Caki2 (cell line): ENCODE measurements at regions not wholly inside any gene's neighbourhood (a gene's known extent, or its start where the extent isn't known, plus 50 kb on each side); places are given as distances from the start of the nearest gene placed in this dataset.
"Not testable (repeated sequence)": the region's sequence is repeated elsewhere in the genome, so short reads cannot be mapped to it uniquely, and the experiment has no call there.

ENCODE experiments used
- DNase-seq: peaks from one replicate; pipeline ENCODE4 v3.0.0-alpha.2; 2015; ENCODE audit warnings: low read depth
- in situ Hi-C: cut with HindIII; loops from 2 replicates; pipeline ENCODE4 v1.10.0; 2016; ENCODE audit warnings: low sequenced_read_pairs, low pct_unique_long_range_greater_than_20kb, mixed read lengths

DNA sequence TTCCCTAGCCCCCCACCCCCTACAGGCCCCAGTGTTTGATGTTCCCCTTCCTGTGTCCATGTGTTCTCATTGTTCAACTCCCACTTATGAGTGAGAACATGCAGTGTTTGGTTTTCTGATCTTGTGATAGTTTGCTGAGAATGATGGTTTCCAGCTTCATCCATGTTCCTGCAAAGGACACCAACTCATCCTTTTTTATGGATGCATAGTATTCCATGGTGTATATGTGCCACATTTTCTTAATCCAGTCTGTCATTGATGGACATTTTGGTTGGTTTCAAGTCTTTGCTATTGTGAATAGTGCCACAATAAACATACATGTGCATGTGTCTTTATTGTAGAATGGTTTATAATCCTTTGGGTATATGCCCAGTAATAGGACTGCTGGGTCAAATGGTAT is 171.7 kb upstream of the TAB2 start:
- in situ Hi-C loops, DNase-seq: not testable (repeated sequence)

DNA sequence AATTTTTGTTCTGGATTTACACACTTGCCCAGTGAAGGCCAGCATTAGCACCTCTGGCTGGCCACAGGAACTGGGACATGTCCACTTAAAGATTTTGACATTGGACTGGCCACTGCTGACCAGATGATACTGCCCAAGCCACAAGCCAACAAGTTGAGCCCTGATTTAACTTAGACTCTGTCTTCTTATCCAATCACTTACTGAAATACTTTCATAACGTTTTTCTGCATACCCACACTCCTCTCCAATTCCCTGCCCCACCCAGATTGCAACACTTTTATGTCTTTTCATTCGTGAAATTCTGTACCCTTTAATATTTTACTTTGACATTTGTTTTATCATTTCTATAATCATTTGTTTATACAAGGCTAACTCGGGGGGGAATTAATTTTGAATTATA is 170.3 kb upstream of the TAB2 start:
- in situ Hi-C loops, result no loop called here
- no peak for DNase-seq

DNA sequence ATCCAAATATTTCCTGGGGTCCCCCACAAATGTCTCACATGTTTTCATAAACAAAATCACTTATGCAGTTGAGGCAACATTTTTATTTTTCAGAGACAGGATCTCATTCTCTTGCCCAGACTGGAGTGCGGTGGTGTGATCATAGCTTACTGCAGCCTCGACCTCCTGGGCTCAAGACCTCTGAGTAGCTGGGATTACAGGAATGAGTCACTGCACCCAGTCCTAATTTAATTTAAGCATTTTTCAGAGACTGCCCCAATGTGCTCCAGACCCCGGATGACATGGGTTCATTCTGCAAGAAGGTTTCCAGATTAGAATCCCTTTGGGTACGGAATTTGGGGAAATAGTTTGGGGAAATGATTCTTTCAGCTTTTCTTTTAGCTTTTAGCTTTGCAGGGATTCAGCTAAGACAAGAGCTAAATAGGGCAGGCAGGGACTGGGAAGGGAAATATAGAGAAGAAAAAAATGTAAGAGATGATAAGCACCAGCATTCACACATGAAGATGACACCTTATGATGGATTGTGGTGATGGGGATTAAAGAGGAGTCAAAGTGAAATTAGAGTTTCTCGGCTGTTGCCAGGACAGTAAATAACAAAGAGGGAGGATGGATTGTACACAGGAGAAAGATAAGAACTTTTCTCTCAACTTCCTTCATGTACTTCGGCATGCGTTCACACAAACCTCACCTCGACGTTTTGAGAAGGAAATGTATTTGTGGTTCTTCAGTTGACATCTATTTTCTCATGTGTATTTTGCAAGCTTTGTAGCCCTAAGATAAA is 169.4 kb upstream of the TAB2 start:
- in situ Hi-C loops, result no loop called here

DNA sequence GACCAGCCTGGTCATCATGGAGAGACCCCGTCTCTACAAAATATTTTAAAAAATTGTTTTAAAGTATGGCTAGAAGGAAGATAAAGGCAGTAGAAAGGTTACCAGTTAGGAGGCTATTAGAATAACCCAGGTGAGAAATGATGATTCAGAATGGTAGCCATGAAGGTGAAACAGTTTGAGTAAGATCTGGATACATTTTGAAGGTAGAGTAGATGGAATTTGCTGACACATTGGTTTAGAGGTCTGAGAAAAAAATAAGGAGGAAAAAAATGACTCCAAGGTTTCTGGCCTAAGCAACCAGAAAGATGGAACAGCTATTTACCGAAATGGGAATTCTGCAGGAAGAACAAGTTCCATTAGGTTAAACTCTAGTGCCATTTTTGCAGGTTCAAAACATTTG is 167.9 kb upstream of the TAB2 start:
- in situ Hi-C loops, result no loop called here
- DNase-seq, result no peak

More for the DNA sequence above, 169.4 kb upstream of the TAB2 start:
- DNase-seq, result no peak

DNA sequence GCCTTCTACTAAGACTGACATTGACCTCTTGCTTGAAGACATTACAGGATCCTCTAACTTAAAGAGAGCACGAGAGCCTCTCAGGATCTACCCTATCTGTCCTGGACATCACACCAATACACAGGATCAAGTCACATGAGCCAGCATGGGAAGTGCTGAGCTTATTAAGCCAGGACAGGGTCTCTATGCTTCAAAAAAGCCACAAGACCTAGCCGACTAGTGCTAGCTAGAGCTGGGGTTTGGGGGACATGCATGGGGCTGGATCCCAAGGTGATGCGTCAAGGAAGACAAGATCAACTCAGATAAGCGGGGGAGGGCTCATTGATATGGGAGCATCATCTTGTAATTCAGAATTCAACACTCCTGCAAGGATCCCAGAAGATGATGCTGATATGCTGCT is 167.2 kb upstream of the TAB2 start:
- in situ Hi-C loops, result no loop called here
- DNase-seq, result no peak

DNA sequence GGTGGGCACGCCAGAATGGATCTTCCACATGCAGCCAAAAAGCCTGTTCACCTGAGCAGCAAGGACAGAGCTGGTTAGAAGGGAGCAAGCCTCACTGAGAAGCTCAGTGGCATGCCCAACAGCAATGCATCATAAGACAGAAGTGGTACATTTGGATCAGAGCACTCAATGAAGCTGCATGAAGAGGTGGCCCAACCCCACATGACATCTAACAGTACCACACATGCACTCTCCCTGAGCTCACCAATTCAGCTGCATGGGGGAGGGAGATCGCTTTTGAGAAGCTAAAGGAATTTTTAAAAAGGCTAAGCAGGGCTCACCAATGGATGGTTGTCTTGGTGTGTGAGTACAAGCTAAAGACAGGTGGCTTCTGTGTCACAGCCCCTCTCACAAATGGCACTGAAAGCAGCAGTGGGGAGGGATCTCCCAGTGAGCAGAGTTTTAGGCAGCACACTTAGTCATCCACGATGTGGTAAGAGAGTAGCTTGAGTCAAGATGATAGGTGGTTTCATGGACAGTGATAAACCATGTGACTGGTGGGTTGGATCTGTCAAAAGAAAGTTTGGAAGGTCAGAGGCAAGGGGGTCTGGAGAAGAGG is 166.6 kb upstream of the TAB2 start:
- no peak for DNase-seq
- in situ Hi-C loops, result no loop called here

DNA sequence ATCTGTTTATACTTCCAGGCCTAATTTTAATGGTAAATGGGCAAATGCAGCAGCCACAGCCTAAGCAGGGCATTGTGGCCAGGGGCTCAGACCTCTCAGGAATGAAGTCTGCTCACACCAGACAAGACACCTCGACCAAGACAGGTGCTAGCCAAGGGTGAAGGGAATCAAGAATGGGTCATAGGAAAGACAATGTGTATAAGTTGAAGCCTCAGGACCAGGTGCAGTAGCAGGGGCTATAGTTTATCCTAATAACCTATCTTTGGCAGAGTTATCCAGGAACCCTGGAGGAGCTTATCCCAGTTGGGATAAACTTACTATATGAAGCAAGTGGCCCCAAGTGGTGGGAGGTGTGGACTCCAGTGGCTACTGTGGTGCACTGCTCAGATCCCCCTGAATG is 165.0 kb upstream of the TAB2 start:
- DNase-seq, result no peak
- in situ Hi-C loops, result no loop called here

DNA sequence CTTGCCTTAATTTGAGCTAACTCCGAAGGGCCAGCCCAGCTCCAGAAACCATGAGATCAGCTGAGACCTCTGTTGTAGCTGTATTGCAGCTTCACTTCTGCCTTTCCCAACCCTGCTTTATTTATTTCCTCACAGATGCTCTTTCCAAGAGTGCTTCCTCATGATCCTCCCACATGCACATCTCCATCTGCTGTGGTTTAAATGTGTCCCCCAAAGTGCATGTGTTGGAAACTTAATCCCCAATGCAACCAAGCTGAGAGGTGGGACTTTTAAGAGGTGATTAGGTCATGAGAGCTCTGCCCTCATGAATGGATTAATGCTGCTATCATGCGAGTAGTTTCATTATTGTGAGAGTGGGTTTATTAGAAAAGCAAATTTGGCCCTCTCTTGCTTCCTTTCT is 164.4 kb upstream of the TAB2 start:
- in situ Hi-C loops, result no loop called here
- DNase-seq, result no peak

DNA sequence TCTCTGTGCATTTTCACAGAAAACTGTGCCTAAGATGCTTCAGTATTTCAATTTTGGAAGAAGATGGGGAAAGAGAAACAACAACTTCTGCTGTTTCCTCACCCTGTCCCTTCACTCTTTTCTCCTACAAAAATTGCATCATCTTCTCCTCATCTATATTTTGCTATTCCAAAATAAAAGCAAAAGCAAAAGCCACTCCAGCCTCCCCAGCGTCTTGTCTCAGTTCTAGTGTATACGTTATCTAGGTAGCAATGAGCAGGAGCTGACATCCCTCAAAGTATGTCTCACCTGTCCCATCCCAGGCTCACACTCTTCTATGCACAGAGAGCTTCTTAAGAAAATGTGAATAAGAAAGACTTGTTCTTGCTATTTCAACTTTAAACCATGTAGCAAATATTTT is 163.8 kb upstream of the TAB2 start:
- in situ Hi-C loops, result no loop called here
- DNase-seq, result no peak

DNA sequence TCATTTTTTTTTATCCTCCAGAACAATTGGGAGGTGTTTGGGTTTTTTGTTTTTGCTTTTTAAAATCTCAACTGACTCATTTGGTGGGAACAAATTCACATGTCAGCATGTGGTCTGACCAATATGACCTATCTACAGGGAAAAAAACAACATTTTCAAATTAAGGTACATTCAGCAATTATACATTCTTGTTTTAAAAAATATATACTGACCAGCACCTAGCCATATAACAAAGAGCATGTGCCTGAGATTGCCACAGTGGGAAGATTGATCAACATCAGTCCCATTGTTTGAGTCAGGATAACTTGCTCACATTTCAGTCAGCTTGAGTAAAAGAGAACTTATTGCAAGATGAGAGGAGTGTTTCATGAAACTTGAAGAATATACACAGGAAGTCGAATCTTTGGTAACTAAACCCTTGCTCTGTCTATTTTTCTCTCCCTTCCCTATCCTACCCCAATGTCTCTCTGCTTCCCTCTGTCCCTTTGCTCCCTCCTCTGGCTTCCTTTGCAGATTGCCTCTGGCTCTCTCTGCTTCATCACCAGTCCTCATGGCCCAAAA is 163.2 kb upstream of the TAB2 start:
- no peak for DNase-seq
- in situ Hi-C loops, result no loop called here

DNA sequence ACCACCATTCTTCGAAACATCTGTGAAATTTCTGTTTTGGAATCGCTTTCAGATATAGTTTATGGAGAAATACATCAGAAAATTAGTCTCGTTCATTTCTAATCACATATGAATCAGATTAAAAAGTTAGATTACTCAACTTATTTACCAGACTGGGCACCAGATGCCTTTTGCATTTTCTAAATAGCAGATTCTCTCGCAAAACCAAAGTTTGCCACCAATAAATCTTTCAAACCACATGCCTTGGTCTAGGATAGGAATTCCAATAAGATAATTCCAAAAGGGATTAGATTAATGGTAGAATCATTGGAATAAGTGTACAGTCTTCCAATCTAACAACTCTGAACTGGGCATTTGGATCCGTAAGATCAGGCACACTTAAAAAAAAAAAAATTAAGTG is 160.4 kb upstream of the TAB2 start:
- in situ Hi-C loops, result no loop called here
- DNase-seq, result no peak

DNA sequence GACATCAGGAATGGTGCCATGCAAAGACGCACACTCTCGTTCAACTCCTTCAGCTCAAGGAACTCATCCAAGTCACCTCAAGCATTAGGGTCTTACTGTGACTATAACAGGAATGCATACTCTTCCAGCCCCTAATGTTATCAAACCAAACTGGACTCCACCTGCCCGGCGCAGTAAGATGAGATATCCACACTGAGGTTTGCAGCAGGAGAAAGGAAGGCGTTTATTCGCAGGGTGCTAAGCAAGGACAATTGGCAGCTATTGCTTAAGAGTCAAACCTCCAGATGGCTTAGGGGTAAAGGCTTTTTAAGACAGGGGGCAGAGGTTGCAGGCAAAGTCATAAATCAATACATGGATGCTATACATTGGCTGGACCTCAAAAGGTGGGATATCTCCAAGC is 159.4 kb upstream of the TAB2 start:
- in situ Hi-C loops, result no loop called here
- no peak for DNase-seq

DNA sequence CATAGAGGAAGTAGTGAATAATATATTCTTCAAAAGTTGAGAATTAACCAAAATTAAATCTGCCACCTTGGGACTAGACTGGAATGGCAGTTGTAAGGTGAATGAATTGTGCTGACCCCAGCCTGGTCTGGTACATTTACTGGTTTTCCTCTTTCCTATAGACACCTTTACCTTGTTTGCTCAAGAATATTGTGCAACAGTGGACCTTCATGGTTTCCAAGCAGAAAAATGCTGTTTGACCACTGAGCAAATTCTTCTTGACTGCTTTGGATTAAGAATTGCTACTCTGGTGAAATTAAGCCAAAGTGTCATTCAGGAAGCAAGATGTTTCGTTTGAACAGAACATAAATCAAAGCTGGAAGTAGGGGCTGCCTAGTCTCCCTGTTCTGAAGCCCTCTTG is 156.6 kb upstream of the TAB2 start:
- no peak for DNase-seq
- in situ Hi-C loops, result no loop called here

DNA sequence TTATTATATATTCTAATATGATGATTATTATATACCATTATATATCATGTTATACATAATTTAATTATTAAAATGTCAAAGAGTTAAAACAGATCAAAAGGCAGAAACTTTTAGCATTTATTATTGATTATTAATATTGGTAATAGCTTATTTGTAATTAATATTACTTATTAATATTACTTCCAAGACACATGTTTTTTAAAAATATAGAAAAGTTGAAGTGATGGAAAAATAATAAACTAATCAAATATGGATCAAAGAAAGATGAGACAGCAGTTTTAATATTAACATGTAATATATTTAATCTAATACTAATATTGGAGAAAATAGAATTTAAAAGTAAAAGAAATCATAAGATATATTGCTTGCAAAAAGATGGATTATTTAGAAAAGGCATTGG is 154.6 kb upstream of the TAB2 start:
- DNase-seq, result no peak
- in situ Hi-C loops, result no loop called here

DNA sequence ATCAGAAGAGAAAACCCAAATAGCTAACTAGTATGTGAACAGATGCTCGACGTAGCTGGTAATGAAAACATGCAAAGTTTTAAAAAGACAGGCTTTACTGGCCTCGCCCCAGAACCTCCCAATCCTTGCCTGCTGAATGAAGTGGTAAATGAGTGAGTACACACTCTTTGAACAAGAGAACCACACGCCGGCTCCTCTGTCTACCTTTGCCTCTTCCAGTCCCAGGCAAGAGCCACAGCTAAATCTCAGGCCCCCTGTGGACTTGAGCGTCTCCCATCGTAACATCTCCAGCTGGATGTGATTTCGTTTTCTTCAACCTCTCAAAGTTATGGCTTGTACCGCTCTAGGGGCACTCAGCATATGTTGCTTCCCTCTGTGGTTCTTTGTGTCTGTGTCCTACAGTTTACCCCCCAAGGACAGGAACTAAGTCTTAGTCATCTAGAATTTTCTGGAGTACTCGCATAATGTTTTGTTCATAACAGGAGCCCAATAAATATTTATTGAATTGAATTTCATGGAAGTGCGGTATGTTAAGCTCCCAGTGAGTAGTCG is 153.2 kb upstream of the TAB2 start:
- no peak for DNase-seq
- in situ Hi-C loops, result no loop called here

DNA sequence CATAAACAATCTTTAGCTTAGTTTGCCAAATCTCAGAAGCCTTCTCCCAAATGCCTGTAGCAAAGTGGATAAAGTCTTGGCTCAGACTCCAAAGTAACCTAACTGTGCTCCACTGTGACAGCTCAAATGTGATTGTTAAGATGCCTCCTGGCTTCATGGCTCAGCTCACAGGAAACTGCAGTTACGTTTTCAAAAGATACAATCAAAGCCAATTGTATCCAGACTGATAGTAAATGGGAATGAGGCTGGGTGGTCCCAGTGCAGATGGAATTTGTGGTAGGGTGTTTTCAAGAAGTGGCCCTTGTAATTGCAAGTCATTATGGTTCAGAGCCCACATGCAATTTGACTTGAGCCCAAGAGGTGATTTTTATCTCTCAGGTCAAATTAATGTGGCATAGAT is 151.2 kb upstream of the TAB2 start:
- DNase-seq, result no peak
- in situ Hi-C loops, result no loop called here

DNA sequence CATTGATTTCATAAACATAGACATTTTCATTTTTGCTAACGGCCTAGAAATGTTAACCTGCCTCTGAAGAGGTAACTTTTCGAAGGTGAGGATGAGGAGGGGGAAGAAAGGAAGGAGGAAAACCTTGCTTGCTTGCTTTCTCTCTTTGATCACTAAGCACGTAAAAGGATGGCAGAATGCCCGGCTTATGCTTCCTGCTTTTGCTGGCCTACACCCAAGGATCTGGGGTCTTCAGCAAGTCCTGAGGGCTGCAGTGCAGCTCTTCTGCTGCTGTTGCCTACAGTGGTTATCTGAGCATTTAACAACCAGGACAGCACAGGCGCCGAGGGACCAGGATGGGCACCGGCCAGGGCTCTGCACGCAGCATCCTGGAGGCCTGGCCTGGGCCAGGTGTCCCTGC is 150.8 kb upstream of the TAB2 start:
- DNase-seq, result no peak
- in situ Hi-C loops, result no loop called here

DNA sequence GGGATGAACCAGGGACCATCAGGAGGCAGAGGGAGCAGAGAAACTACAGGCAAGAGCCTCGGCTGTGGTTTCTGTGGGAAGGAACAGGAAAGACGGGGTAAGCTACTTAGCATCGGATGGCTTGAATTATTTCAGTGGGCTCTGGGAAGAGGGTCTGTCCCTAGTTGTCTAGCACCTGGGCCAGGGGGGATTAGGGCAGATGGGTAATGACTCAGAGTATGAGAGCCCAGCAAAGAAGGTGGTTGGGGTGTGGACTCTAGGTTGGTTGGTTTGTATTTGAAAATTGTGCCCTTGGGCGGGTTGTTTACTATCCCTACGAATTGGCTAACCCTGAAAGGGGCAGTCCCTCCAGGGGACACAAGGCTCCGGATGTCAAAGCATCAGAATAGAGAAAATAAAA is 148.5 kb upstream of the TAB2 start:
- DNase-seq, result no peak
- in situ Hi-C loops, result no loop called here

DNA sequence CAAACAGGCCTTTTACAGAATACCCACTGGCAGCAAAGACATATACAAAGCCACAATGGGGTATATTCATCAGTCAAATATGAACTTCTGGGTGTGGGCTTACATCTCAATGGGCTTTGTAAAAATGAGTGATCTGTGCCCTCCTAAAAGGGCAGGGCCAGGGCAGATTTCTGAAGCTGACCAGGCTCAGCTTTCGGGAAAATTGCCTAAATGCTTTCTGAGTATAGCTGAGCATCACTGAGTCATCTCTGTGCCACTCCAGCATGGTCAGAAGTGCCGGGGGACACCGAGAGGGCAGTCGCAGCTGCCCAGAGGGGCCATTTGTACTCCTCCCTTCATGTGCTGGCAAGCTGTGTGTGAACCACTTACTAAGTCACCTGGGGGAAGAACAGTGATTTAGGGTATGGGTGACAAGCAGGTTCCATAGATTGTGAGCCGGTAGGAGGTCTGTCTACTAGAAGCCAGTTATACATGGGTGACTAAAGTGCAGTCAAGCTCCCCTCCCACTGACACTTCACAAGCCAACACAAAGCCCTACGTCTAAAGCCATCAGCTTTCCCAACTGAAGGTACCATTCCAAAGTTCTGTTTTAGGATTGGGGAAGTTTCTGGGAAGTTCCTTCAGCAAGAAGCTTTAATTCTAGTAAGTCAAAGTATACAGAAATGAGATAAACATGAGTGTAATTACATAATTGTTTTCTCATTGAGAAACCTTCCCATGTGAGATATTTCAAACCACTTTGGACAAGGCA is 147.6 kb upstream of the TAB2 start:
- in situ Hi-C loops, result no loop called here
- DNase-seq, result no peak
